Fibroblast of mammary gland (primary cell): ENCODE measurements at regions not wholly inside any gene's neighbourhood (a gene's known extent, or its start where the extent isn't known, plus 50 kb on each side); places are given as distances from the start of the nearest gene placed in this dataset.

Experiments used
- DNase-seq: peaks from one replicate; pipeline ENCODE4 v3.0.0-alpha.2; 2010; ENCODE audit warnings: low read depth
- H3K4me3 ChIP-seq: 2 replicates; pipeline ENCODE4 v1.5.1; 2011; ENCODE audit warnings: low read depth, mild to moderate bottlenecking, low read length, moderate library complexity; ENCODE audit not compliant: control insufficient read depth
- TF ChIP-seq, protein P1 (sequence below): conservative IDR thresholded peaks from 2 replicates; pipeline ENCODE4 v1.5.1; 2011; ENCODE audit warnings: low read depth, low read length, inconsistent platforms; ENCODE audit not compliant: control insufficient read depth, insufficient read depth

DNA sequence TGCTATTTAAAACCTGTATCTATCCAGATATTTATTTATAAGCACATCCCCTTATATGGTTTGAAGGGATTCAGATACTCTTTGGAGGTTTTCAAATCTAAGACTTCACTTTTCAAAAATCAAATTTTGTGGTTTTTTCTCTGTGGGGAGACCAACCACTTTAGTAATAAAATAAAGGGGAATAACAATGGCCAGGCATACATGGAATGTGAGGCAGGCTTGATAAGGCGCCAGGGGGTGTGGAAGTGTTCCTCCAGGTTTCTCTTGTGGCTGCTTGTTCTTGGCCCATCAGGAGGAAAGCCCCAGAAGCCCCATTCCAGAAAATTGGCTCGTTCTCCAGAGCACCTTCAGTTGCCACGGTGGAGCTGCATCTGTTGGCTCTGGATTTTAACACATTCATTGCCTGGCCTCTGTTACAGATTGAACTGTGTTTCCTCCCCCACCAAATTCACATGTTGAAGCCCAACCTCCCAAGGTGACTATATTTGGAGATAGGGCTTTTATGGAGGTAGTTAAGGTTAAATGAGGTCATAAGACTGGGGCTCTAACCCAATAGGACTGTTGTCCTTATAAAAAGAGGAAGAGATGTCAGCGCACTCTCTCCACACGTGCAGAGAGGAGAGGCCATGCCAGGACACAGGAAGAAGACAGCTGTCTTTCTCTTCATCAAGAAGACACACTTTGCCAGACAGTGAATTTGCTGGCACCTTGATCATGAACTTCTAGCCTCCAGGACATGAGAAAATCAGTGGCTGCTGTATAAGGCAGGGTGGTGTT, 195.9 kb downstream of the TMEM38B start:
- H3K4me3 ChIP-seq = no peak overlapping the region
- TF ChIP-seq, protein P1, sequence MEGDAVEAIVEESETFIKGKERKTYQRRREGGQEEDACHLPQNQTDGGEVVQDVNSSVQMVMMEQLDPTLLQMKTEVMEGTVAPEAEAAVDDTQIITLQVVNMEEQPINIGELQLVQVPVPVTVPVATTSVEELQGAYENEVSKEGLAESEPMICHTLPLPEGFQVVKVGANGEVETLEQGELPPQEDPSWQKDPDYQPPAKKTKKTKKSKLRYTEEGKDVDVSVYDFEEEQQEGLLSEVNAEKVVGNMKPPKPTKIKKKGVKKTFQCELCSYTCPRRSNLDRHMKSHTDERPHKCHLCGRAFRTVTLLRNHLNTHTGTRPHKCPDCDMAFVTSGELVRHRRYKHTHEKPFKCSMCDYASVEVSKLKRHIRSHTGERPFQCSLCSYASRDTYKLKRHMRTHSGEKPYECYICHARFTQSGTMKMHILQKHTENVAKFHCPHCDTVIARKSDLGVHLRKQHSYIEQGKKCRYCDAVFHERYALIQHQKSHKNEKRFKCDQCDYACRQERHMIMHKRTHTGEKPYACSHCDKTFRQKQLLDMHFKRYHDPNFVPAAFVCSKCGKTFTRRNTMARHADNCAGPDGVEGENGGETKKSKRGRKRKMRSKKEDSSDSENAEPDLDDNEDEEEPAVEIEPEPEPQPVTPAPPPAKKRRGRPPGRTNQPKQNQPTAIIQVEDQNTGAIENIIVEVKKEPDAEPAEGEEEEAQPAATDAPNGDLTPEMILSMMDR = no peak
- DNase-seq = no peak

DNA sequence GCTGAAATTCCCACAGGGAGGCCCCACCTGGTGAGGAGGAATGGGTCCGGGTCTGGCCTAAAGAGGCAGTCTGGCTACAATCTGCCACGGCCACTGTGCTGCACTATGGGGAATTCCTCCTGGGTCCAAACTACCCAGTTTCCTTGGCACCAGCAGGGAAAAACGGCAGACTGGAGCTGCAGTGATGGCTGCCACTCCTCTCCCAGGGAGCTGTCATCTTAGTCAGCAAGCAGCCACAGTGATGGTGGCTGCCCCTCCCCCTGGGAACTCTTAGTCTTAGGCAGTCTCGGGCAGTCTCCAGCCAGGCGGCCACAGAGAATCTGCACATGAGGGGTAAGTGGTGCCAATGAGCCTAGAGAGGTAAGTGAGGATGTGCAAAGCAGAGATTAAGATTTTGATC, 205.8 kb downstream of the TMEM38B start:
- H3K4me3 ChIP-seq = no peak overlapping the region
- TF ChIP-seq, protein P1 = no peak
- no peak for DNase-seq

DNA sequence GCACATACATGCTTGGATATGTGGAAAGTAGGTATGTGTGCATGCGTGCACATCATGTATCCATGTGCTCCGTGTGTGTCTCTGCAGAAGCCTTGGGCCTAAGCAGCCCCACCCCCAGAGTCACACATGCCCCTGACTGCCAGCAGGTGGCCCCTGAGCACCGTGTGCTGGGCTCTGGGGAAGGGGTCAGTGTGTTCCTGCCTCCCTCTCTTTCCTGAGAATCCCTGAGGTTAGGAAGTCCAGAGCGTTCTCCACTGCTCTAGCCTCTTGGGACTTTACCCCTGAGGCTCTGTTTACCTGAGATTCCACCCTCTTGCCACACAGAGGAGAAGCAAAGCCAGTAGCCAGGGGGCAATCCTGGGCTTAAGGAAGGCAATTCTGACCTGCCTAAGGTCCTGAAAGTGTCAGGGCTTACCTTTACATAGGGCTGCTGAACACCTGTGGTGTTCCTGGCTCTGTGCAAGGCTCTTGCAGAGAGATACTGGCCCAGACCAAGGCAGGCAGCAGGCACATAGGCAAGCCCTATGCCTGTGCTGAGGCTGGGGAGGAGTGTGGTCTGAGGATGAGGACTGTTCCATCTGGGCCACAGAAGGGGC, 207.3 kb downstream of the TMEM38B start:
- DNase-seq = peak; percentile 25
- no peak overlapping the region for H3K4me3 ChIP-seq
- TF ChIP-seq, protein P1 = peak; percentile 40

DNA sequence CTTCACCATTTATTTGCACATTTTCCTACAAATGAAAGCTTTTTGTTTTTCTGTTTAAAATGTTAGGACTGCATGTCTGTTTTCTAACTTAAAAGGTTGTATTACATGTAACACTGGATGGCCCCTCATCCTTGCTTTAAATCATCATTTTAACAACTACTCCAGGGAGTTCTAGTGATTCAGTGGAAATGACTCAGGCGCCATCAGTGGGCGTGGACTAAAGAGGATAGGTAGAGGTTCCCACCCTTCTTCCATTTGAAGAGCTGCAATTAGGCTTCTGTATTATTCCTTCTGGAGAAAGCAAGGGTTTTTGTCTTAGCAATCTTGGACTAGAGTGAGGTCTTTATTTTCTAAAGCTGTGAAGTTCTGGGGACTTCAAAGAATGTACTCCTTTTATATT, 213.7 kb downstream of the TMEM38B start:
- H3K4me3 ChIP-seq = no peak overlapping the region
- DNase-seq = no peak
- TF ChIP-seq, protein P1 = no peak

DNA sequence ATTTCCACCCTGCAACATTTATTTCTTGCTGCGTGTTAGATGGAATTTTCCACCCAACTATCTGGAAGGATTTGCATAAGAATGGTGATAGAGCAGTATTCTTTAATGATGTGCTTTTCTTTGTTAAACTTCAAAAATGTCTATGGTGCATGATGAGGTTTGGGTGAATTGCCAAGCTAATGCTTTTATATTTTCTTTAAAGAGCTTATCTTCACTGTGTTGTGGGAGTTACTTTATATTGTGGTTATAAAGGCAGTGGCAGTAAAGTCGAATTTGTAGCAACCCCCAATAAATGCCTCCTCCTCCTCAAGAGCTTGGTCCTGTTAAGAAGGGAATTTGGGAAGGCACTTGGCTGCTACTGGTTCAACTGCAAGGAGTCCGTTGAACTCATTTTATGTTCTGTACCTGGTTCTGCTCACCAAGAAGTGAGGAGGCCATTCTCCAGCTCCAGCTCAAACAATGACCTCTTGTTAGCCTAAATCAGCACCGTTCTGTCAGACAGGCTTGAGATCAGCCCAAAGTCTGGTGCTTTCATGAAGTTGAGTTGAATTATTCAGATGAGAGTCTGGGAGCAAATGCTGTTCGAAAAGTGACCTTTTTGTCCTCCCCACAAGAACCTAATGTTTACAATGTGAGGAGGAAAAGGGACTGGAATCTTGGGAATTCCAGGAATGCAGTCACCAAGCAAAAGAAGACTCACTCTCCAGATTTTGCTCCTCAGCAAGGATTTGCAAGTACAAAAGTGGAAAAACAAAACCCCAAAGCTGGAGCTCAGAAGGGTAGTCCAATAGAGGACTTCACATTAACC, 217.0 kb downstream of the TMEM38B start:
- H3K4me3 ChIP-seq = no peak overlapping the region
- DNase-seq = no peak
- TF ChIP-seq, protein P1 = no peak

DNA sequence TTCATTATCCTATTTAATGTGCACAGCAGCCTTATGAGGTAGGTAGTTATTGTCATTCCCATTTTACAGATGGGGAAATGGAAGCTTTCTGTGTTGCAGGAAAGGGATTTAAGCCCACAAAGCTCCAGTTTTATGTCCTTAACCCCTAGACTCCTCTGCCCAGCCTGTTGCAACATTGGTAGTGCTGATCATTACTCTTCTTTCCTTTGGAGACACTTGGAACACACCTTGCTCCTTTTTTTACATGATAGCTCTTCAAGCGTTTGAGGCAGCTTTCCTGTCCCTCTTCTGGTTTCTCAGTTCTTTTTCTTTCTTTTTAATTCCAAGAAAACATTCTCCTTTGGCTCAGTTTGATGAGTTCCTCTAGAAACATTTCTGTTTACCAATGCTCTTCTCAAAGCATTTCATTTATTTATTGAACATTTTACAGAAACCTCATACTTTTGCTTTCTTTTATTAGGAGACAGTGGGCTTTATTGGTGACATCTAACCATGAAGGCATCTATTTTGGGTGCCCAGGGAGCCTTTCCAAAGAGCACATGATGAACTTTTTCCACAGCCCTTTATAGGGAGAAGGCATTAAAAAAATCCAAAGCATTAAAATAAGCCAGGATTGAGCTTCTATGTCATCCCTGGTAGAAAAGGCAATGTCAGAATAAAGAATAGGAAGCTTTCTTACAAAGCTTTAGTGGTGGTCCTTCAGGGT, 218.0 kb downstream of the TMEM38B start:
- DNase-seq = no peak
- TF ChIP-seq, protein P1 = no peak
- H3K4me3 ChIP-seq = no peak overlapping the region
